ENCODE measurements at regions not wholly inside any gene's neighbourhood (a gene's known extent, or its start where the extent isn't known, plus 50 kb on each side); places are given as distances from the start of the nearest gene placed in this dataset.

- no peak overlapping the region for H3K9ac ChIP-seq (ENCODE audit: low read length)
- H3K79me2 ChIP-seq (replicated peaks; ENCODE audit: insufficient read depth, low read length): no peaks in the 10 kb centered on the region
- no peaks in the 10 kb centered on the region for H3K36me3 ChIP-seq (ENCODE audit: insufficient read depth, low read length)
- TF ChIP-seq POLR2AphosphoS5 (IDR thresholded peaks at IDR 0.05): no peak
- TF ChIP-seq, protein P1, sequence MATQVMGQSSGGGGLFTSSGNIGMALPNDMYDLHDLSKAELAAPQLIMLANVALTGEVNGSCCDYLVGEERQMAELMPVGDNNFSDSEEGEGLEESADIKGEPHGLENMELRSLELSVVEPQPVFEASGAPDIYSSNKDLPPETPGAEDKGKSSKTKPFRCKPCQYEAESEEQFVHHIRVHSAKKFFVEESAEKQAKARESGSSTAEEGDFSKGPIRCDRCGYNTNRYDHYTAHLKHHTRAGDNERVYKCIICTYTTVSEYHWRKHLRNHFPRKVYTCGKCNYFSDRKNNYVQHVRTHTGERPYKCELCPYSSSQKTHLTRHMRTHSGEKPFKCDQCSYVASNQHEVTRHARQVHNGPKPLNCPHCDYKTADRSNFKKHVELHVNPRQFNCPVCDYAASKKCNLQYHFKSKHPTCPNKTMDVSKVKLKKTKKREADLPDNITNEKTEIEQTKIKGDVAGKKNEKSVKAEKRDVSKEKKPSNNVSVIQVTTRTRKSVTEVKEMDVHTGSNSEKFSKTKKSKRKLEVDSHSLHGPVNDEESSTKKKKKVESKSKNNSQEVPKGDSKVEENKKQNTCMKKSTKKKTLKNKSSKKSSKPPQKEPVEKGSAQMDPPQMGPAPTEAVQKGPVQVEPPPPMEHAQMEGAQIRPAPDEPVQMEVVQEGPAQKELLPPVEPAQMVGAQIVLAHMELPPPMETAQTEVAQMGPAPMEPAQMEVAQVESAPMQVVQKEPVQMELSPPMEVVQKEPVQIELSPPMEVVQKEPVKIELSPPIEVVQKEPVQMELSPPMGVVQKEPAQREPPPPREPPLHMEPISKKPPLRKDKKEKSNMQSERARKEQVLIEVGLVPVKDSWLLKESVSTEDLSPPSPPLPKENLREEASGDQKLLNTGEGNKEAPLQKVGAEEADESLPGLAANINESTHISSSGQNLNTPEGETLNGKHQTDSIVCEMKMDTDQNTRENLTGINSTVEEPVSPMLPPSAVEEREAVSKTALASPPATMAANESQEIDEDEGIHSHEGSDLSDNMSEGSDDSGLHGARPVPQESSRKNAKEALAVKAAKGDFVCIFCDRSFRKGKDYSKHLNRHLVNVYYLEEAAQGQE (IDR thresholded peaks at IDR 0.05; ENCODE audit: borderline replicate concordance): no peak
- TF ChIP-seq EP300 (conservative IDR thresholded peaks at IDR 0.05; ENCODE audit: poor library complexity, severe bottlenecking): no peak
- TF ChIP-seq MXI1 (conservative IDR thresholded peaks at IDR 0.05; ENCODE audit: poor library complexity, severe bottlenecking): no peak
- no peak for TF ChIP-seq TAF1 (IDR thresholded peaks at IDR 0.05; ENCODE audit: low read depth)
- TF ChIP-seq EZH2 (IDR thresholded peaks at IDR 0.05; ENCODE audit: borderline replicate concordance, insufficient read depth, low read length, poor library complexity, severe bottlenecking): no peak
- TF ChIP-seq, protein P2, sequence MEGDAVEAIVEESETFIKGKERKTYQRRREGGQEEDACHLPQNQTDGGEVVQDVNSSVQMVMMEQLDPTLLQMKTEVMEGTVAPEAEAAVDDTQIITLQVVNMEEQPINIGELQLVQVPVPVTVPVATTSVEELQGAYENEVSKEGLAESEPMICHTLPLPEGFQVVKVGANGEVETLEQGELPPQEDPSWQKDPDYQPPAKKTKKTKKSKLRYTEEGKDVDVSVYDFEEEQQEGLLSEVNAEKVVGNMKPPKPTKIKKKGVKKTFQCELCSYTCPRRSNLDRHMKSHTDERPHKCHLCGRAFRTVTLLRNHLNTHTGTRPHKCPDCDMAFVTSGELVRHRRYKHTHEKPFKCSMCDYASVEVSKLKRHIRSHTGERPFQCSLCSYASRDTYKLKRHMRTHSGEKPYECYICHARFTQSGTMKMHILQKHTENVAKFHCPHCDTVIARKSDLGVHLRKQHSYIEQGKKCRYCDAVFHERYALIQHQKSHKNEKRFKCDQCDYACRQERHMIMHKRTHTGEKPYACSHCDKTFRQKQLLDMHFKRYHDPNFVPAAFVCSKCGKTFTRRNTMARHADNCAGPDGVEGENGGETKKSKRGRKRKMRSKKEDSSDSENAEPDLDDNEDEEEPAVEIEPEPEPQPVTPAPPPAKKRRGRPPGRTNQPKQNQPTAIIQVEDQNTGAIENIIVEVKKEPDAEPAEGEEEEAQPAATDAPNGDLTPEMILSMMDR (IDR thresholded peaks at IDR 0.05; ENCODE audit: poor library complexity, severe bottlenecking): no peak
- TF ChIP-seq RAD21 (conservative IDR thresholded peaks at IDR 0.05): no peak
- no peak for TF ChIP-seq SMC3 (conservative IDR thresholded peaks at IDR 0.05; ENCODE audit: poor library complexity)
- no peaks in the 10 kb centered on the region for H3F3A ChIP-seq (ENCODE audit: insufficient read depth, low read length, poor library complexity, severe bottlenecking)
- H3K9me2 ChIP-seq (ENCODE audit: insufficient read depth, low read length): no peaks in the 10 kb centered on the region
- no peak overlapping the region for H2AFZ ChIP-seq (ENCODE audit: low read depth, low read length)
- no peak overlapping the region for H3K4me2 ChIP-seq (ENCODE audit: low read length)
- no peaks in the 10 kb centered on the region for H3K9me3 ChIP-seq (ENCODE audit: low read length)
- no peaks in the 10 kb centered on the region for H3K27me3 ChIP-seq (ENCODE audit: insufficient read depth, low read depth, low read length)
- H4K20me1 ChIP-seq (ENCODE audit: insufficient read depth): no peaks in the 10 kb centered on the region
- no peak overlapping the region for H3K4me3 ChIP-seq (ENCODE audit: low read length)
- H3K27ac ChIP-seq (ENCODE audit: low read length): no peak overlapping the region
These were observed 500.3 kb upstream of the LMCD1 start for GRCh38 chr3:8001307-8001706.

DNA sequence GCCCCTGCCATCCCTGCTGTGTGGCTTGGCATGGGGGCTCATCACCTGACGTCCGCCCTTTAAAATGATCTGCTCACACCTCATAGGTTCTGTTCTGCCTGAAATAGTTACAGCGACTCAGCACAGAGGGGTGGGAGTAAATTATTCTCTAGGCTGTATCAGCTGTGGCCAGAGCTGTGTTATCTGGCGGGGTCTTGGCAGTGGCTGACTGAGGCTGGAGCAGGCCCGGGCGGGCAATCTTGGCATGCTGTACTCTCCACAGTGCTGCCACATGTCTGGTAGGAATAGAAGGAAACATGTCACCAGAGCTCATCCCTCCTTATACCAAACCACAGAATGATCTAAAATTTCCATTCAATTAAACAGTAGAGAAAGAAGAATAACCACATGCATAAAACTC, 499.9 kb upstream of the LMCD1 start:
- Histone ChIP-seq H3K9ac (ENCODE audit: low read length) (no peak overlapping the region), H3K36me3 (ENCODE audit: insufficient read depth, low read length) (no peaks in the 10 kb centered on the region), H2AFZ (ENCODE audit: low read depth, low read length) (no peak overlapping the region), H4K20me1 (ENCODE audit: insufficient read depth) (no peaks in the 10 kb centered on the region), H3K4me3 (ENCODE audit: low read length) (no peak overlapping the region), H3K27me3 (ENCODE audit: insufficient read depth, low read depth, low read length) (no peaks in the 10 kb centered on the region), H3K4me2 (ENCODE audit: low read length) (no peak overlapping the region), H3K27ac (ENCODE audit: low read length) (no peak overlapping the region), H3K9me2 (ENCODE audit: insufficient read depth, low read length) (no peaks in the 10 kb centered on the region), H3K79me2 (replicated peaks; ENCODE audit: insufficient read depth, low read length) (no peaks in the 10 kb centered on the region), H3F3A (ENCODE audit: insufficient read depth, low read length, poor library complexity, severe bottlenecking) (no peaks in the 10 kb centered on the region), H3K9me3 (ENCODE audit: low read length) (no peaks in the 10 kb centered on the region)
- TF ChIP-seq SMC3 (conservative IDR thresholded peaks at IDR 0.05; ENCODE audit: poor library complexity) (no peak), EP300 (conservative IDR thresholded peaks at IDR 0.05; ENCODE audit: poor library complexity, severe bottlenecking) (no peak), POLR2AphosphoS5 (IDR thresholded peaks at IDR 0.05) (no peak), RAD21 (conservative IDR thresholded peaks at IDR 0.05) (no peak), EZH2 (IDR thresholded peaks at IDR 0.05; ENCODE audit: borderline replicate concordance, insufficient read depth, low read length, poor library complexity, severe bottlenecking) (no peak)
- TF ChIP-seq, protein P1 (IDR thresholded peaks at IDR 0.05; ENCODE audit: borderline replicate concordance): no peak
- TF ChIP-seq, protein P2 (IDR thresholded peaks at IDR 0.05; ENCODE audit: poor library complexity, severe bottlenecking): no peak
